Osteoblast (primary cell): ENCODE measurements at regions not wholly inside any gene's neighbourhood (a gene's known extent, or its start where the extent isn't known, plus 50 kb on each side); places are given as distances from the start of the nearest gene placed in this dataset.

Experiments used
- DNase-seq: peaks from one replicate; pipeline ENCODE4 v3.0.0; 2011; ENCODE audit warnings: low spot score, mixed read lengths; ENCODE audit not compliant: insufficient read length; ENCODE audit errors: missing footprints
- H2AFZ ChIP-seq: 2 replicates; pipeline ENCODE4 v1.6.0; 2011; ENCODE audit warnings: mild to moderate bottlenecking, low read length
- H3K27ac ChIP-seq: 2 replicates; pipeline ENCODE4 v1.5.1; 2011; ENCODE audit warnings: mild to moderate bottlenecking, low read depth, low read length, moderate library complexity
- H3K27me3 ChIP-seq: 2 replicates; pipeline ENCODE4 v1.6.0; 2012; ENCODE audit warnings: mild to moderate bottlenecking, control low read depth, inconsistent platforms, low read length, moderate library complexity; ENCODE audit not compliant: insufficient read depth
- H3K36me3 ChIP-seq: 2 replicates; pipeline ENCODE4 v1.5.1; 2011; ENCODE audit warnings: mild to moderate bottlenecking, low read length, control low read depth, moderate library complexity; ENCODE audit not compliant: insufficient read depth
- H3K4me1 ChIP-seq: 2 replicates; pipeline ENCODE4 v1.5.1; 2011; ENCODE audit warnings: mild to moderate bottlenecking, low read length, control low read depth, moderate library complexity; ENCODE audit not compliant: insufficient read depth
- H3K4me2 ChIP-seq: 2 replicates; pipeline ENCODE4 v1.6.0; 2011; ENCODE audit warnings: mild to moderate bottlenecking, low read length; ENCODE audit not compliant: insufficient read depth
- H3K4me3 ChIP-seq: fragments of 200-600 bp; sonication (generic); 3 replicates; pipeline ENCODE4 v1.5.1; 2012; ENCODE audit warnings: mild to moderate bottlenecking, low read length, inconsistent platforms; ENCODE audit not compliant: insufficient read depth
- H3K79me2 ChIP-seq: 2 replicates; pipeline ENCODE4 v1.6.0; 2012; ENCODE audit warnings: mild to moderate bottlenecking, low read length, control low read depth, inconsistent platforms; ENCODE audit not compliant: insufficient read depth
- H3K9me3 ChIP-seq: 2 replicates; pipeline ENCODE4 v1.5.1; 2011; ENCODE audit warnings: low read depth, low read length, control low read depth
- H4K20me1 ChIP-seq: 2 replicates; pipeline ENCODE4 v1.6.0; 2012; ENCODE audit warnings: mild to moderate bottlenecking, low read length, control low read depth; ENCODE audit not compliant: insufficient read depth
- TF ChIP-seq, protein P1 (sequence below): IDR thresholded peaks from 2 replicates; pipeline ENCODE4 v1.5.1; 2011; ENCODE audit warnings: mild to moderate bottlenecking, low read depth, low read length, moderate library complexity; ENCODE audit errors: extremely low read depth

DNA sequence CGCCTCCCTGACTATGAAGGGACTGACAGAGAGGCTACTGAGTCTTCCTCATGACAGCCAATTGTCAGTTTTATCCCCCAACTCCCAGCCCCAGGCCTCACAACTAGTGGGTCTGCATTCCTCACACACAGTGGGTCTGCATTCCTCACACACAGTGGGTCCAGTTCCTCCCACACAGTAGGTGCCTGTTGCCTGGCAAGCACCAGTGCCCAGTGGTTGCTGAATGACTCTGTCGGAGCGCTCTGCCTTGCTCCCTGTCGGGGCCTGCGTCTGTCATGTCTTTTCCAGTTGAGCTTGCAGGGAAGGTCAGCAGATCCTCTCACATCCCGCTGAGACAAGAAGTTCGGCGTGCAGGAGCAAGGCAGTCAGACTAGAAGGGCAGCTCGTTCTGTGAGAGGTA, 590.0 kb upstream of the MKI67 start:
- Histone ChIP-seq H3K36me3 (no peaks in the 10 kb centered on the region), H3K4me2 (no peak overlapping the region), H3K27me3 (no peaks in the 10 kb centered on the region), H3K4me3 (no peak overlapping the region), H2AFZ (no peak overlapping the region), H3K9me3 (peaks cover 2% of the 10 kb centered on the region), H3K79me2 (no peaks in the 10 kb centered on the region), H3K27ac (no peak overlapping the region), H3K4me1 (no peaks in the 10 kb centered on the region), H4K20me1 (no peaks in the 10 kb centered on the region)
- TF ChIP-seq, protein P1, sequence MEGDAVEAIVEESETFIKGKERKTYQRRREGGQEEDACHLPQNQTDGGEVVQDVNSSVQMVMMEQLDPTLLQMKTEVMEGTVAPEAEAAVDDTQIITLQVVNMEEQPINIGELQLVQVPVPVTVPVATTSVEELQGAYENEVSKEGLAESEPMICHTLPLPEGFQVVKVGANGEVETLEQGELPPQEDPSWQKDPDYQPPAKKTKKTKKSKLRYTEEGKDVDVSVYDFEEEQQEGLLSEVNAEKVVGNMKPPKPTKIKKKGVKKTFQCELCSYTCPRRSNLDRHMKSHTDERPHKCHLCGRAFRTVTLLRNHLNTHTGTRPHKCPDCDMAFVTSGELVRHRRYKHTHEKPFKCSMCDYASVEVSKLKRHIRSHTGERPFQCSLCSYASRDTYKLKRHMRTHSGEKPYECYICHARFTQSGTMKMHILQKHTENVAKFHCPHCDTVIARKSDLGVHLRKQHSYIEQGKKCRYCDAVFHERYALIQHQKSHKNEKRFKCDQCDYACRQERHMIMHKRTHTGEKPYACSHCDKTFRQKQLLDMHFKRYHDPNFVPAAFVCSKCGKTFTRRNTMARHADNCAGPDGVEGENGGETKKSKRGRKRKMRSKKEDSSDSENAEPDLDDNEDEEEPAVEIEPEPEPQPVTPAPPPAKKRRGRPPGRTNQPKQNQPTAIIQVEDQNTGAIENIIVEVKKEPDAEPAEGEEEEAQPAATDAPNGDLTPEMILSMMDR = no peak
- DNase-seq = no peak

DNA sequence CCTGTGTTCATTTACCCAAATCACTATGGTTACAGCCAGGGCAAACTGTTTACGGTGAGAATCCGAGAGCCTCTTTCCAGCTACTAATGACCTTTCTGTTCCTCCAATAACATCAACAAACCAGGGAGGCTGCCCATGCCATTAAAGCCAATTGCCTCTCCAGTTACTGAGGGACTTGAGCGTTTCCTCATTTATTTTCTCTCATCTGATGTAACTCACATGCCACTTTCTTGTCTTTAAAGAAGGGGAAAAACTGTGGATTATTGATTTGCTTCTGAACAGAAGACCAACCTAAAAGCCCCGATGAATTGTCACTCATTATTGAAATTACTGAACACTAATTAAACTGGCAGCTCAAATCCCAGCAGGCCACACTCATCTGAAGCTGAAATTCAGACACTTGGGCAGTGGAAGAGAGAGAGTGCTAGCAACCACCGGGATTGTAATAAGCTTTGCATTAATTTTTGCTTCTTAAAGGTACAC, 595.8 kb upstream of the MKI67 start:
- Histone ChIP-seq H3K4me2 (no peak overlapping the region), H3K4me3 (no peak overlapping the region), H3K27ac (no peak overlapping the region), H3K27me3 (no peaks in the 10 kb centered on the region), H3K79me2 (no peaks in the 10 kb centered on the region), H3K9me3 (no peaks in the 10 kb centered on the region), H3K4me1 (no peaks in the 10 kb centered on the region), H4K20me1 (no peaks in the 10 kb centered on the region), H3K36me3 (no peaks in the 10 kb centered on the region), H2AFZ (no peak overlapping the region)
- DNase-seq = no peak
- TF ChIP-seq, protein P1 = no peak

DNA sequence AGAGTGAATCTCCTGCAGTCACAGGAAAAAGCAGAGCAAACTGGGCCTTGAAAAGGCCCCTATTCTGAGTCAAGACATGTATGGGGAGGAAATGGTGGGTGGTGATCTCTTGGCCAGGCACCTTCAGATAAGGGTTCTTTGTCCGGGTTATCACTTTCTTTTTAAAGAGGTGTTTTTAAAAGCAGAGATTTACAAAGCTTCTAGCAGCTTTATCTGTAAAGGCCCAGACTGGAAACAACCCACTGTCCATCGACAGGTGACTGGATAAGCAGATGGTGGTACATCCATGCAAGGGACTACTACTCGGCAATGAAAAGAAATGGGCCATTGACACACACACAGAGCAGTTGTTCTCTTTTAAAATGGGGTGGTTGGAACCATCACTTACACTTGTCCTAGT, 596.7 kb upstream of the MKI67 start:
- DNase-seq = no peak
- TF ChIP-seq, protein P1 = no peak
- Histone ChIP-seq H3K4me1 (no peaks in the 10 kb centered on the region), H3K36me3 (no peaks in the 10 kb centered on the region), H2AFZ (no peak overlapping the region), H3K4me3 (no peak overlapping the region), H3K4me2 (no peak overlapping the region), H3K27ac (no peak overlapping the region), H3K9me3 (peaks cover 2% of the 10 kb centered on the region), H4K20me1 (no peaks in the 10 kb centered on the region), H3K79me2 (no peaks in the 10 kb centered on the region), H3K27me3 (no peaks in the 10 kb centered on the region)

DNA sequence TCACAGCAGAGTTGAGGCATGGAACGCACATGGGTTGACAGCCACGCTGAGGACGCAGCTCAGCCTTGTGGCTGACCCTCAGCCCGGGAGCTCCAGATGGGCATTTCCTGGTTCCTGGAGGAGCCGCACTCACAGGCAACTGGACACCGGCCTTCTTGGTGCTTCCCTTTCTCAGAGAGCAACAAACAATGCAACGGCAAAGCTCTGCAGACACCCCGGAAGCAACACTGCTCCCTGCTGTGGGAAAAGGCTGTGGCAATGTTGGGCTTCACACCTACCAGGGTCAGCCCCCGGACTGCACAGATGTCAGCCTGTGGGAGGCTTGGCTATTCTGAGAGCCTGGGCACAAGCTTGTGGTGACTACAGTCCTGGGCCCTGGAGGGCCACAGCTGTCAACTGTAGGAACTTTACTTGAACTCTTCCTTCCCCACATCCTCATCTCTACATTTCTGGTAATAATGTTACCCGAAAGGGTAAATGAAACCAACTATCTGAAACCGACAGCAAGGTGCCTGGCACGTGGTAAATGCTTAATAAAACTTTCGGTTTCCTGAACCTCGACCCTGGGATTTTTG, 597.5 kb upstream of the MKI67 start:
- no peak overlapping the region for H2AFZ ChIP-seq
- no peaks in the 10 kb centered on the region for H4K20me1 ChIP-seq
- no peak overlapping the region for H3K4me2 ChIP-seq
- no peaks in the 10 kb centered on the region for H3K4me1 ChIP-seq
- peaks cover 2% of the 10 kb centered on the region for H3K9me3 ChIP-seq
- no peak overlapping the region for H3K4me3 ChIP-seq
- no peaks in the 10 kb centered on the region for H3K27me3 ChIP-seq
- DNase-seq = no peak
- H3K27ac ChIP-seq = no peak overlapping the region
- H3K36me3 ChIP-seq = no peaks in the 10 kb centered on the region
- TF ChIP-seq, protein P1 = no peak
- no peaks in the 10 kb centered on the region for H3K79me2 ChIP-seq
